K562 (cell line): ENCODE measurements at regions not wholly inside any gene's neighbourhood (a gene's known extent, or its start where the extent isn't known, plus 50 kb on each side); places are given as distances from the start of the nearest gene placed in this dataset.

ENCODE experiments used
- CEBPB ChIP-seq: fragments of 450-650 bp; IDR thresholded peaks from 2 replicates; pipeline ENCODE4 v1.6.1; 2016; ENCODE audit warnings: missing genetic modification characterization, missing compliant biosample characterization
- CXXC5 ChIP-seq: fragments of 250-450 bp; sonication (Bioruptor Pico); IDR thresholded peaks from 2 replicates; pipeline ENCODE4 v1.8.0; 2022; ENCODE audit warnings: inconsistent platforms, mild to moderate bottlenecking, moderate library complexity
- ESRRA ChIP-seq: fragments of 450-650 bp; IDR thresholded peaks from 2 replicates; pipeline ENCODE4 v1.6.1; 2014; ENCODE audit warnings: low read depth, mild to moderate bottlenecking, moderate library complexity, borderline replicate concordance
- TEAD4 ChIP-seq, 2 experiments: sonication (generic) in 1 of 2; formaldehyde crosslinking in 1 of 2; IDR thresholded peaks; 2 replicates each; pipeline versions ENCODE4 v1.6.1 to v1.8.0; 2012 to 2022; ENCODE audit warnings: borderline replicate concordance in 1 of 2, inconsistent platforms in 1 of 2, low read length in 1 of 2, mild to moderate bottlenecking in 1 of 2, missing genetic modification reagents in 1 of 2
- TFE3 ChIP-seq: fragments of 450-650 bp; formaldehyde crosslinking; IDR thresholded peaks from 2 replicates; pipeline ENCODE4 v1.4.0; 2020; ENCODE audit warnings: mild to moderate bottlenecking, mixed read lengths
- WHSC1 ChIP-seq: IDR thresholded peaks from one replicate; pipeline ENCODE4 v1.6.1; 2012; ENCODE audit warnings: low read length, control low read depth, inconsistent platforms
- ZBTB12 ChIP-seq: fragments of 250-450 bp; sonication (Bioruptor Pico); IDR thresholded peaks from 2 replicates; pipeline ENCODE4 v1.4.0; 2020
- ZNF197 ChIP-seq: fragments of 200-800 bp; sonication (Bioruptor generic); IDR thresholded peaks from 2 replicates; pipeline ENCODE4 v1.6.1; 2016; ENCODE audit warnings: low read depth, missing genetic modification characterization, missing compliant biosample characterization

- TF ChIP-seq ZBTB12 (CRISPR knock-in tag): peak; percentile 24; the same call in 1 of the 2 replicates
- TF ChIP-seq TEAD4 (IDR thresholded peaks at IDR 0.05; ENCODE audit: low read length): peak; percentile 81
- TF ChIP-seq TEAD4 (CRISPR knock-in tag; IDR thresholded peaks at IDR 0.05; ENCODE audit: borderline replicate concordance): no peak
- peak; percentile 88 for TF ChIP-seq CEBPB (tag)
- peak; percentile 33; the same call in 1 of the 2 replicates for TF ChIP-seq CXXC5 (CRISPR knock-in tag)
- TF ChIP-seq ESRRA: peak; percentile 47; the same call in 1 of the 2 replicates
- TF ChIP-seq TFE3 (CRISPR knock-in tag): peak; percentile 87
- TF ChIP-seq WHSC1: no peak
- 0 out of 2 replicates have a peak, but pooled peaks have one; percentile 38 for TF ChIP-seq ZNF197
Measured at GRCh38 chr17:33667671-33668070, 374.6 kb upstream of the ASIC2 start (continued).
